B cell (primary cell): ENCODE measurements at regions not wholly inside any gene's neighbourhood (a gene's known extent, or its start where the extent isn't known, plus 50 kb on each side); places are given as distances from the start of the nearest gene placed in this dataset.
"Not testable (repeated sequence)": the region's sequence is repeated elsewhere in the genome, so short reads cannot be mapped to it uniquely, and the experiment has no call there.

Experiments
- EZH2 ChIP-seq: IDR thresholded peaks from 2 replicates; pipeline ENCODE4 v1.6.1; 2012; ENCODE audit warnings: borderline replicate concordance, low read depth, mild to moderate bottlenecking, moderate library complexity, low read length; ENCODE audit not compliant: insufficient read depth, poor library complexity, severe bottlenecking
- TF ChIP-seq, protein P1 (sequence below): fragments of 200-600 bp; IDR thresholded peaks from one replicate; pipeline ENCODE4 v1.8.0; 2022; ENCODE audit warnings: antibody characterized with exemption, mild to moderate bottlenecking

DNA sequence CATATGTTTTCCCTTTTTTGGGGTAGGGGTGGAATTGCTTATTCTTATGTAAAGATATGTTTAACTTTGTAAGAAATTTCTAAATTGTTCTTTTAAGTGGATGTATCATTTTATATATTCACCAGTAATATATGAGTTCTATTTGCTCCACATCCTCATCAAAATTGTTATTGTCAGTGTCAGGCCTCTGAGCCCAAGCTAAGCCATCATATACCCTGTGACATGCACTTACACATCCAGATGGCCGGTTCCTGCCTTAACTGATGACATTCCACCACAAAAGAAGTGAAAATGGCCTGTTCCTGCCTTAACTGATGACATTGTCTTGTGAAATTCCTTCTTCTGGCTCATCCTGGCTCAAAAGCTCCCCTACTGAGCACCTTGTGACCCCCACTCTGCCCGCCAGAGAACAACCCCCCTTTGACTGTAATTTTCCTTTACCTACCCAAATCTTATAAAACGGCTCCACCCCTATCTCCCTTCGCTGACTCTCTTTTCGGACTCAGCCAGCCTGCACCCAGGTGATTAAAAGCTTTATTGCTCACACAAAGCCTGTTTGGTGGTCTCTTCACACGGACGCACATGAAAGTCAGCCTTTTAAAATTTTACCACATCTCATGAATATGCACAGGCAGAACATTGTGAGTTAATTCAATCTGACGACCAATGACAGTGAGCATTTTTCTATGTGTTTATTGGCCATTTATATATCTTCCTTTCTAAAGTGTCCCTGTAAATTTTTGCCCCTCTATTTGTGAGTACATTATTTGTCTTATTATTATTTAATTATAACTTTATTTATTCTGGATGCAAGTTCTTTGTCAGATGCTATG lies 176.8 kb downstream of the CDC14C start:
- TF ChIP-seq, protein P1, sequence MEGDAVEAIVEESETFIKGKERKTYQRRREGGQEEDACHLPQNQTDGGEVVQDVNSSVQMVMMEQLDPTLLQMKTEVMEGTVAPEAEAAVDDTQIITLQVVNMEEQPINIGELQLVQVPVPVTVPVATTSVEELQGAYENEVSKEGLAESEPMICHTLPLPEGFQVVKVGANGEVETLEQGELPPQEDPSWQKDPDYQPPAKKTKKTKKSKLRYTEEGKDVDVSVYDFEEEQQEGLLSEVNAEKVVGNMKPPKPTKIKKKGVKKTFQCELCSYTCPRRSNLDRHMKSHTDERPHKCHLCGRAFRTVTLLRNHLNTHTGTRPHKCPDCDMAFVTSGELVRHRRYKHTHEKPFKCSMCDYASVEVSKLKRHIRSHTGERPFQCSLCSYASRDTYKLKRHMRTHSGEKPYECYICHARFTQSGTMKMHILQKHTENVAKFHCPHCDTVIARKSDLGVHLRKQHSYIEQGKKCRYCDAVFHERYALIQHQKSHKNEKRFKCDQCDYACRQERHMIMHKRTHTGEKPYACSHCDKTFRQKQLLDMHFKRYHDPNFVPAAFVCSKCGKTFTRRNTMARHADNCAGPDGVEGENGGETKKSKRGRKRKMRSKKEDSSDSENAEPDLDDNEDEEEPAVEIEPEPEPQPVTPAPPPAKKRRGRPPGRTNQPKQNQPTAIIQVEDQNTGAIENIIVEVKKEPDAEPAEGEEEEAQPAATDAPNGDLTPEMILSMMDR, result not testable (repeated sequence)
- not testable (repeated sequence) for TF ChIP-seq EZH2
